Hindlimb muscle (tissue), 1 donor: ENCODE measurements at regions not wholly inside any gene's neighbourhood (a gene's known extent, or its start where the extent isn't known, plus 50 kb on each side); places are given as distances from the start of the nearest gene placed in this dataset.

Source experiments
- DNase-seq: peaks from one replicate; pipeline ENCODE4 v3.0.0-alpha.2; 2013

DNA sequence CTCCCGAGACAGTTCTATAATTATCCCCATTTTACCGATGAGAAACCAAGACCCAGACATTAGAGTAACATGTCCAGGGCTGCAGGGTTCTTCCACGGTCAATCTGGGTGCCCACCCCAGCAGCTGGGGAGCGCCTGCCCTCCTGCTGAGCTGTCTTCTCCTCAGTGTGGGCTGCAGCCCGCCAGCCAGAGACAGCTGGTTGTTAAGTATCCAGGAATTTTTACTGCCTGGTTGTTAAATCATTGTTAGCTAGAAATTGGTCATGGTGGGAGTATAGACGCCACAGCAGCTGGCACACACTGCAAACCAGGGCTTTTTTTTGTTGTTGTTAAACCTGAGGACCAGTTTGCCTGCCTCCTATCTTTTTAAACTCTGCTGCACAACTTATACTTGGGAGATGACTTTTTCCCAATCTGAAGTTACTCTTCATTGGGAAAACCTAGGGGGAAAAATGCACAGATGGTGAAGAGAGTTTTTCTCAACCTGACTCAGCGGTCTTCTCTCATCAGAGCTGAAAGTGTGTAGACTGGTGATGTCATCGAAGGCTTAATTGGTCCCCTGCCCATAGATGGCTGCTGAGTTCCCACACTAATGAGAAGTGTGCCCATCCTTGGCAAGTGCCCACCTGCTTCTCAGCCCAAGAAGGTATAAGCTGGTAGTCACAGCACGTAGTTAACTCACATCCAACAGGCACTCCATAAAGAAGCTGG is 208.6 kb downstream of the DRD1 start:
- no peak for DNase-seq

DNA sequence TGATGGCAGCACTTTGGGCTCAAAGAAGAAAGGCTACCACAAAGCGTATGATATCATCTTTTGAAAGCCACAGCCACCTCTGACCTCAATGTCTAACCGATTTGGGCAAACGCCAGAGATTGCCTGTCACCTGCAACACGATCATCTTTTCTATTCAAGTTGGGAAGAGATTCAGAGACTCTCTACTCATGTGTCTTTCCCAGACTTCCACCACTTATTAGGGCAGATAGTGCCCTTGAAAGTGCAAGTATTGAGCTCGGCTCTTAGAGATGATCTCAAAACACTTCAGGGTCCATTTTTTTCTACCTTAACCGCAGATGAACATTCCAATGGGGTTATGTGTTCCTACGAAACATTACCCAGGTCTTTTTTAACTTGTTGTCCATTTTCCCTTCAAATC is 213.7 kb downstream of the DRD1 start:
- no peak for DNase-seq

DNA sequence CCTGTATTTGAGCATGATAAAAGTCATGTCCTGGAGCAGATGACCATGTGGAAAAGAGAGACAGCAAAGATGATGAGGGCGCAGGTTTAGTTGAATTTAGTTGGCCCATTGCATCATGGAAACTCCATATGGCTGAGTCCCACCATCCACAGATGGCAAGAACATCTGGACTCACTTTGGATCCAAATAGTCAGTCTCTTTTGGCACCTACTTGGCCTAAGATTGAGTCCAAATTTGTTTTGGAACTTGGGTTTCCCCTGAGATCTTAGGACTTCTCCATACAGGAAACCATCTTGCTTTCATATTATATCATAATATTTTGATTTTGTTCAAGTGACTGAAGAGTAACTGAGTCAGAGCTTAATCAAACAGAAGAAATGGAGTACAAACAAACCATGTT is 217.5 kb downstream of the DRD1 start:
- DNase-seq = no peak

DNA sequence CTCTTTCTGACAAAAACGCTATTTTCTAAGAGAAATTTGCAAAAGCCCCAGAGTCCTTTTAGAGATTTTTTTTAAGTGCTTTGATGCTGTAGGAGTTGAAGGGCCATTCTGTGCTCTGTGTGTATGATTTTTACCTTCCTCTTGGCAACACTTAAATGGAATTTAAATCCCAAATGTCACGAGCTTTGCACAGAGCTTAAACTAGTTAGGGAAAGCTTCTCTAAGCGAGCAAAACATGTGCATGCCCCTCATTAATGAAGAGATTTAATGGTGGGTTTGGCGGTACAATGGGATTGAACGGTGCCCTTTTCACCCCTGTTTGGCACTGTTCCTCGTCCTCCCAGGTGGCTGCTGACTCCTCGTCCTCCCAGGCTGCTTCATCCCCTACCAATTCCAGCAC is 220.7 kb downstream of the DRD1 start:
- DNase-seq = no peak

- DNase-seq = no peak
These were observed 221.4 kb downstream of the DRD1 start for GRCh38 chr5:175222621-175223020.

DNA sequence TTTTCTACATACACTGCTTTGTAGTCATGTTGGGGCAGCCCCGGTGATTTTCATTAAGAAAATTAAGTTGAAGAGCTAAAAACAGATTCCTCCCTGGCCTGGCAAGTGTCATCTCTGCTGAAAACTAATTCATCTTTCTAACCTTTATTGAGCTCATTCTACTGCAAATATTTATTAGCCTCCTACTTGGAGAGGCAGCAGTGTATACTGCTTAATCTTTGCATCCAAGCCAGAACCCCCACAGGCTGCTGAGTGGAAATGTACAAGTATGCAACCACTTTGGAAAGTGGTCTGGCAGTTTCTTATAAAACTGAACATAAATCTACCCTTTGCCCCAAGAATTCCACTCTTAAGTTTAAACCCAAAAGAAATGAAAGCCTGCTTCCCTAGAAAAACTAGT is 223.4 kb downstream of the DRD1 start:
- no peak for DNase-seq

GRCh38 chr5:175219366-175219765 is 224.6 kb downstream of the DRD1 start:
- DNase-seq = no peak

DNA sequence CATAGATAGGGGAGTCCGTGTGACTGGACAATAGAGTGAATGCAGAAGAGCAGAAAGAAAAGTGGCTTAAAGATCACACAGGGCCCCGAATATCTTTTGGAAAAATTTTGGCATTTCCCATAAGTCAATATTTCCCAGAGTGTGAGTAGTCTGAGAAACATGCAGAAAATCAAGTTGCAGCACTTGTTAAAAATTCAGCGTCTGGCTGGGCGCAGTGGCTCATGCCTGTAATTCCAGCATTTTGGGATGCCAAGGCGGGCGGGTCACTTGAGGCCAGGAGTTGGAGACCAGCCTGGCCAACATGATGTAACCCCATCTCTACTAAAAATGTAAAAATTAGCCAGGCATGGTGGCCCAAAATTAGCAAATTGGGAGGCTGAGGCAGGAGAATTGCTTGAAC is 227.0 kb downstream of the DRD1 start:
- DNase-seq = no peak

DNA sequence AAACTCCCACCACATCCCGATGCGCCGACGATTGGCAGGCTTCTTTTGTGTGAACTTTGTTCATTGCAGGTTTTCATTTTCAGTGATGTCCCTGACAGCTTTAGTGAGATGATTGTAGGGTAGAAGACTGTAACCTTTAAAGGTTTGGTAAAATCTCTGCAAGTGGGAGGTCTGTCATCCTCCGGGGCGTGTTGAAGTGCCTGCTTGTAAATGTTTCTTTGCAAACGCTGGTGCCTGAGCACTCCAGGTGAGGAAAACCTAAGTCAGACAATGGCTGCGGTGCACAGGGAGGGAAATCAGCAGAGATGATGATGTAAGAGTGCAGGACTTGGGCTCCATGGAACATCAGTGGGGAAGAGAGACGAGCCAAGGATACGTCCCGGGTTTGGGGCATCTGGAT is 228.1 kb downstream of the DRD1 start:
- DNase-seq = no peak

DNA sequence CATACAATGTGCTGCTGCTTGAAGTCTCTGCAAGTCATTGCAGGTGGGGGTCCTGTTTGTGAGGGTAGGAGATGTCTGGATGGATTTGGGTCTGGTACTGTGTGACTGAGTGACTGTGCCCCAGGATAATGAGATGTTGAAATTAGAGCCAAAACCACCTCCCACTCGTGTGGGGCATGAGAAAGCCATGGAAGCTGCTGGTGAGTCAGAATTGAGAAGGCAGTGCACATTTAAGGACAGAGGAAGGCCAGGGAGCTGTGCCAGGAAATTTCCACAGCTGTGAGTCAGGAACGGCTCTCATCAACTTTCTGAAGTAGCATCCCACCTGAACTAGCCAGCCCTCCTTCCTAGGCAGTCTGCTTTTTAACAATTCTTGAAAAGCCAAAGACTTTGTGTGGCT is 229.8 kb downstream of the DRD1 start:
- no peak for DNase-seq

DNA sequence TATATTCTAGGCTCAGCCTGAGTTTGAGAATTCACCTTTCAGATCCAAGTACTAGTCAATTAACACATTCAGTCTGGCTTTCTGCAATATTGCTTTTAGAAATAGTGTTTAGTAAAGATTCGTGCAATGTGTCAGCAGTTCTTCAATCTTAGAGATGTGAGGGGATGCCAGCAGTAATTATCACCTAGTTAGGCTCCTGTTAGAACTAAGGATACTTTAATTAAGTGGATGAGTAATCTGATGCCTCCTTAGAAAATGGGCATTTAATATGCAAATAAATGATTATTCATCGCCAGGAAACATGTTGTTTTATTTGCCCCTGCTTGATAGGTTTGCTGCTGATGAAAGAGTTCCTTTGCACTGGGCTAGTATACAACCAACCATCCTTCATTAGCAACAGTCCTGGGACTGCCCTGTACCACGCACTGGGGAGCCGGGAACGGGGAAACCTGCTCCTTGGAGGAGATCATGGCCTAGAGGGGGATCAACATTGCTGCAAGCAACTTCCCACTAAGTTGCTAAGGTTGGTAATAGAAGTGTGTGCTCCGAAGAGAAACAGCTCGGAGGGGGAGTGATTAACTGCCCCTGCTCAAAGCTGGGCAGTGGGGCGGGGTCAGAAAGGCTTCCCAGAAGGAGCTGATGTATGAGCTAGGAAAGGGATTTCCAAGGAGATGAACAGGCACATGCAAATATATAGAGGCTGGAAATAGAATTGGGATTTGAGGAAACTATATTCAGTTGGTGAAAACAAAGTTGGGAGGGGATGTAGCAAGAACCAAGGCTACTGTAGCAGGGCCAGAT is 231.8 kb downstream of the DRD1 start:
- DNase-seq = no peak

- DNase-seq = no peak
These were observed 236.5 kb downstream of the DRD1 start for GRCh38 chr5:175207321-175208040.

DNA sequence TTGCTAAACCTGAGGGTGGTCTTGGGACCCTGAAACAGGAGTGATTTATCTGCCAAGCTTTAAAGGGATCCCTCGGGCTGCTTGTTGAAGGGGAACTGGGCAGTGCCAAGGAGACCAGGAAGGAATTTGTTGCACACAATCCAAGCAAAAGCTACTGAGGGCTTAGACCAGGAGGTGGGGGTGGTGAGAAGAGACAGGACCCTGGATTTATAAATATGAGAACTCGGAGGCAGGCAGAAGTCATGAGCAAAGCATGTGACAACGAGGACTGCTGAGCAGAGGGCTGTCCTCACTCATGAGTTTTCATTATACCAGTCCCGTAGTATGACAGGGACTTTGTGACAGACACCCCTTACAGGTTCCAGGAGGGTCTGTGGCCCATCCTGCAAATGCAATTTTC is 237.3 kb downstream of the DRD1 start:
- DNase-seq = no peak

- no peak for DNase-seq
These were observed 241.4 kb downstream of the DRD1 start for GRCh38 chr5:175202463-175203068.

DNA sequence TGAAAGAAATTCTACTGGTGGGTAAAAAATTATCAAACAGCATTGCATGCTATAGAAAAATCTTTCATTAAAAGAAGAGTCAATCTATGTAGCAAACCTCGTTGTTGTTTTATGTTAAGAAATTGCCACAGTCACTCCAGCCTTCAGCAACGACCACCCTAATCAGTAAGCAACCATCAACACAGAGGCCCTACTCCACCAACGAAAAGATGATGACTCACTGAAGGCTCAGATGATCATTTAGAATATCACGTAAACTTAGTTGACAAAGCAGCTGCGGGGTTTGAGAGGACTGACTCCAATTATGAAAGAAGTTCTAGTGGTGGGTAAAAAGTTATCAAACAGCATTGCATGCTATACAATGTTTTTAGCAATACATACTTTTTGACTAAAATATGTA is 242.6 kb downstream of the DRD1 start:
- no peak for DNase-seq

- DNase-seq = no peak
These were observed 248.0 kb downstream of the DRD1 start for GRCh38 chr5:175195698-175196656.

DNA sequence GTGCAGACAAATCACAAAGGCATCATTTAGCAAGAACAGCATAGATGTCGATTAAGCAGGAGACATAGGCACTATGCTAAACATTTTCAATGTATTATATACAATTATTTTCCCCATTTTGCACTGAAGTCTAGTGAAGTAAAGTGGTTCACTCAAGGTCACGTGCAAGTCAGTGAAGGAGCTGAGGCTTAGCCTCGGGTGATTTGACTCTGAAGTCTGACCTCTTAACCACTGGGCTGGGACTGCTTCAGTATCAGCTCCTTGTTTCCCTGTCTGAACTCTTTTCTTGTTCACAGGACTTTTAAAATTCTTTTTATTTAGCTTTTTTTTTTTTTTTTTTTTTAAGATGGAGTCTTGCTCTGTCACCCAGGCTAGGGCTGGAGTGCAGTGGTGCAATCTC is 262.7 kb downstream of the DRD1 start:
- no peak for DNase-seq

GRCh38 chr5:175170899-175171298 is 273.1 kb downstream of the DRD1 start:
- DNase-seq = no peak

DNA sequence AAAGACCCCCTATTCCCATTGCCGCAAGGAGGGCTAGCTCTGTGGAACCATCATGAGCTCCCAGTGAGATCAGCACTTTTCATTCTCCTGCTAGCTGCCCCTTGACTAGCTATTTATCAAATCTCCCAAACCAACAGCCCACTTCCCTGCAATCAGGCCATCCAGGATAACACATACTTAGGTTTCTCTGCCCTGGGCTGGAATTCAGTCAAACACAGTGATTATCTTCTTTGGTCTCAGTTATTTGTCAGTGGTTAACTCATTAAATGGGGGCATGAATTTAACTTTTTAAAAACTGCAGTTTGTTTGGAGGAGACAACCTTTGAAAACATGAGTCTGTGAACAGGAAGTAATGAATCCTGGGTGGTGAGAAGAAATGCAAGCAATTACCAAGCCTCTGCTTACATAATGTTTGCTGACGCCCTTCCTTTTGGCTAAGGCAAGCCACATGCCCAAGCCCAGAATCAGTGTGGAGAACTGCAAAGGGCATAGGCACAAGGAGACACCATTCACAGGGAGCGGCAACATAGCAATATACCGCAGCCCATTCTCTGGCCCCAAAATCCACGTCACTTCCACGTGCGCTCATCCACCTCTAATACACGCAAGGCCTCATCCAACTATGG is 275.0 kb downstream of the DRD1 start:
- DNase-seq = no peak

GRCh38 chr5:175166026-175166425 is 278.0 kb downstream of the DRD1 start:
- no peak for DNase-seq

- DNase-seq = no peak
These were observed 280.3 kb downstream of the DRD1 start for GRCh38 chr5:175163586-175164275.
